ENCODE measurements at regions not wholly inside any gene's neighbourhood (a gene's known extent, or its start where the extent isn't known, plus 50 kb on each side); places are given as distances from the start of the nearest gene placed in this dataset.

- no peak for TF ChIP-seq ZNF274 (IDR thresholded peaks at IDR 0.05; ENCODE audit: low read depth, low read length)
- no peak for TF ChIP-seq YY1 (IDR thresholded peaks at IDR 0.05; ENCODE audit: insufficient read depth, insufficient read length)
- no peak for TF ChIP-seq SUZ12 (IDR thresholded peaks at IDR 0.05; ENCODE audit: extremely low read depth, insufficient read depth, insufficient read length)
Observed at GRCh38 chr4:4717692-4718091, 141.8 kb upstream of the MSX1 start.
